COLO668 (cell line): ENCODE measurements at regions not wholly inside any gene's neighbourhood (a gene's known extent, or its start where the extent isn't known, plus 50 kb on each side); places are given as distances from the start of the nearest gene placed in this dataset.

Source experiments
- DNase-seq: peaks from one replicate; lab custom pipeline; 2025; ENCODE audit not compliant: unreplicated experiment; lab: John Stamatoyannopoulos, UW

DNA sequence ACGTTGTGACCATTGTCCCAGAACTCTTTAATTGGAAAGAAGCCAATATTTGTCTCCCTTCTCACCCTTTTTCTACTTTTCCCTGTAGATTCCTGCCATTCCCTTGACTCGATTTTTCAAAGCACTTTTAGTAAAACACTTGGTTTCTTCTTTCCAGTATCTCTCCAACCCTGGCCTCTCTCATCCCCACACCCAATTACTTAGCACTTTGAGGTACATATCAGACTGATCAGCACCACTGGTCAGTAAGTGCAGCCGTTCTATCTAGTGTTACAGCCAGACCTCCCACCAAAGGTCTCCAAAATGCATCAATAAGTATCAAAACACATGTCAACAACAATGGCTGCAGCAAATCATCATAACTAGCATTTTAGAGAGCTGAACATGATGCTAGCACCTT, 141.9 kb downstream of the BTG1 start:
- DNase-seq: no peak

DNA sequence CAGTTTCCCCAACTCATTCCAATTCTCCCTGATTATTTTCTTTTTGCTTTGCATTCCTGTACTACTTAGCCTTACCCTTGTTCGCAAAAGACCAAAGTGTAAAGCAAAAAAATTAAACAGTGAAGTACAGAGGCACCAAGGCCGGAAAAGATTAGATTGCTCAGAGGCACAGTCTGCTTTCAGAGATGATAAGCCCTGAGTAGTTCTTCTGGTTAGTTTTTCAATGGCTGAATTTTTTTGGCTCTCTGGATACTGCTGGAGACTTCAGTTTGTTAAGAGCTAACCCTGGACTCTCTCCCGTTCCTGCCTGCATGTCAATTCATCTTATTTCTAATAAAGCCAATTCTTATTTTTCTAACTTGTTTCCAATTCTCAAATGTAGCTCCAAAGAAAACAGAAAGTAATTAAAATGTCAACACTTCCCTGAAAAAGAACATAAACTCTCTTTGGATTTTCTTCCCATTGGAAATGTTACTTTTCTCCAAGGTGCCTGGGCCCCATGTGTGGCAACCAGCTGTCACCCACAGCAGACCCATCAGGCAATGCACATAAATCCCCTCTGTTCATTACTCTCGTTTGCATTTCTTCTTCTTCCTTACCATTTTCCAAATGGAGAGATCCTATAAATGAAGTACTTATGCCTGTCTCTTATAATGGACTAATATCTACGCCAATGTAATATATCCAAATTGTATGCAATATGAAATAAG, 142.8 kb downstream of the BTG1 start:
- DNase-seq: no peak

DNA sequence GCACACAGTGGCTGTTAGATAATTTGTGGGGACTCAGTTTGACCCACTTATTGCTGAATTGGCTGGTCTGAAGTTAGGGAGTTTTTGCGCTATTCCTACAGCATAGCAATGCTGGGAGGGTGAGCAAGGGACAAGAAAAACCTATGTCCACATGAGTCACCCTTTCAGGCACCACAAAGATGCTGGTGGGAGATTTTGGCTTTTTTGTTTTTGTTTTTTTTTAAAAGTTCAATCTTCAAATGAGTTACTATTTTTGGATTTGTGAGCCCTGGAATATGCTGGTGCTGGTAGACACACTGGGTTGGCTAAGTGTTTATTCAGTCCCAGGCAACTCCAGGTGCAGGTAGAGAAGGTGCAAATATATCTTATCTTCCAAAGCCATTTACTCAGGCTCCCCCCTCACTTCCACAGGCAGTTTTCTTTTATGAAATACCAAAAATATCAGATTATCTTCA, 143.4 kb downstream of the BTG1 start:
- no peak for DNase-seq

DNA sequence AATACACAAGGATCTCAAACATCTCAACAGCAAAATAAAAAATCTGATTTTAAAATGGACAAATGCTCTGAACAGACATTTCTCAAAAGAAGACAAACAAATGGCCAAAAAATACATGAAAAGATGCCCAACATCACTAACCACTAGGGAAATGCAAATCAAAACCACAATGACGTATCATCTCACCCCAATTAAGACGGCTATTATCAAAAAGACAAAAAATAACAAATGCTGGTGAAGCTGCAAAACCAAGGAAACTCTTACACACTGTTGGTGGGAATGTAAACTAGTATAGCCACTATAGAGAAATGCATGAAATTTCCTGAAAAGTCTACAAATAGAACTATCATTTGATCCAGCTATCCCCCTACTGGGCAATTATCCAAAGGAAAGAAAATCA, 145.0 kb downstream of the BTG1 start:
- DNase-seq: no peak

DNA sequence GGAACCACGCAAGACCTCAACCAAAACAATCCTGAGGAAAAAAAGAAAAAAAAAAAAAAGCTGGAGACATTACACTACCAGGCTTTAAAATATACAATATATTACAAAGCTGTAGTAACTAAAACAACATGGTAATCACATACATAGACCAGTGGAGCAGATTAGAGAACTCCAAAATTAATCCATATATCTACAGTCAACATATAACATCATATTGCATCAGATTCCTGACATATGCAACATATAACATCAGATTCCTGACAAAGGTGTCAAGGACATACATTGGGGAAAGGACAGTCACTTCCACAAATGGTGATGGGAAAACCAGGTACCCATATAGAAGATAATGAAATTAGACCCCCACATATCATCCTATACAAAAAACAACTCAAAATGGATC, 145.8 kb downstream of the BTG1 start:
- DNase-seq: no peak

DNA sequence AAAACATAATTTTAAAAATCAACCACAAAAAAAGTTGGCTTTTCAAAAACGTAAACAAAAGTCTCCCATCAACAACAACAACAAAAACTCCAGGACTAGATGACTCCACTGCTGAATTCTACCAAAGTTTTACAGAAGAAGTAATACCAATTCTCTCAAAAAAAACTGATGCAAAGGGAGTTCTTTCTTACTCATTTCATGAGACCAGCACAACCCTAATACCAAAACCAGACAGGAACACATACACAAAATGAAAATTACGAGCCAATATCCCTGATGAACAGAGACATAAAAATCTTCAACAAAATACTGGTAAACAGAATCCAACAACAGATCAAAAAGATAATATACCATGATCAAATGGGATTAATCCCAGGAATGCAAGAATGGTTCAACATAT, 147.3 kb downstream of the BTG1 start:
- no peak for DNase-seq

DNA sequence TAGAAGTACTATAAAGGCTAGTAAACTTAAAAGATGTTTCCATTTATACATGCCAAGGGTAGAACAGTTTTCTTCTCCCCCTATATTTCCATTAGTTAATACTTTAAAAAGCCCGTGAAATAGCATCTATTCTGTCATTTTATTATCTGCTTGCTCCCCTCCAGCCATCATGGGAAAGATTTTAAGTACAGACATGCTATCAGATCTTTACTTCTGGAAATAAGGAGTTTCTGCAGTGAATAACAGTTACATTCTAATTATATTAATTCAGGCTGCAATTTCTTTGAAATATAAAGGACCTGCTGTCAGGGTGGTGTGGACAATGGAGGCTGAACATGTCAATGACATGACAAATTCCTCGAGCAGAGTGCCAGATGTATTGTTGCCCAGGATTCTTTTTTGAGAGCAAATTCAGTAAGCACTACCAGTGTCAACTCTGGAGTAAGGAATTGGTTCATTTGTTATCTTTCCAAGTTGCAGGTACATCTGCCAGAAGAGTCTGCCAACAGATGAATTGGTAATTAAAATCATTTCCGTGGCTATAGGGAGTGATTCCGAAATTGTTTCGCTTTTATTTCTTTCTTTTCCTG, 151.3 kb downstream of the BTG1 start:
- no peak for DNase-seq

DNA sequence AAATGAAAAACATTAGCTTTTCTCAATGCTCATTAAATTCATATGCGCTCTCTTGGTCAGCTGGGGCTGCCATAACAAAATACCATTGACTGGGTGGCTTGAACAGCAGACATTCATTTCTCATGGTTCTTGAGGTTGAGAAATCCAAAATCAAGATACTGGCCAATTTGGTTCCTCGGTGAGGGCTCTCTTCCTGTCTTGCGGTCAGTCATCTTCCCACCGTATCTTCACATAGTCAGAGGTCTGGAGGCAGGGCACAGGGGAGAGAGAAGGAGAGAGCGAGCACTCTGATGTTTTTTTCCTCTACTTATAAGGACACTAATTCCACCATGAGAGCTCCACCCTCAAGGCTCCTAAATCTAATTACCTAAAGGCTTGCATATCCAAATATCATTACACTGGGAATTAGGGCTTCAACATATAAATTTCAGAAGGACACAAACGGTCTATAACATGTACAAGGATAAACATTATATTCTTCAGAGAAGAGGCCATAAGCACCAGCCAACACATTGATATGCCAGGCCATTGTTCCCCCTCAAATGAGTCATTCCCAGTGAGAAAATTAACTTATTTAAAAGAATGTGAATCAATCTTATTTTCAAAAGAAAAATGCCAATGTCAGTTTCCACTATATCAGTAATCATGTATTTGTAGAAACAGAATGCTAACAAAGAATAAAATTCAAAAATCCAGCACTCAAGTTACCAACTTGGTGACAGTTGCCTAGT, 152.2 kb downstream of the BTG1 start:
- no peak for DNase-seq

DNA sequence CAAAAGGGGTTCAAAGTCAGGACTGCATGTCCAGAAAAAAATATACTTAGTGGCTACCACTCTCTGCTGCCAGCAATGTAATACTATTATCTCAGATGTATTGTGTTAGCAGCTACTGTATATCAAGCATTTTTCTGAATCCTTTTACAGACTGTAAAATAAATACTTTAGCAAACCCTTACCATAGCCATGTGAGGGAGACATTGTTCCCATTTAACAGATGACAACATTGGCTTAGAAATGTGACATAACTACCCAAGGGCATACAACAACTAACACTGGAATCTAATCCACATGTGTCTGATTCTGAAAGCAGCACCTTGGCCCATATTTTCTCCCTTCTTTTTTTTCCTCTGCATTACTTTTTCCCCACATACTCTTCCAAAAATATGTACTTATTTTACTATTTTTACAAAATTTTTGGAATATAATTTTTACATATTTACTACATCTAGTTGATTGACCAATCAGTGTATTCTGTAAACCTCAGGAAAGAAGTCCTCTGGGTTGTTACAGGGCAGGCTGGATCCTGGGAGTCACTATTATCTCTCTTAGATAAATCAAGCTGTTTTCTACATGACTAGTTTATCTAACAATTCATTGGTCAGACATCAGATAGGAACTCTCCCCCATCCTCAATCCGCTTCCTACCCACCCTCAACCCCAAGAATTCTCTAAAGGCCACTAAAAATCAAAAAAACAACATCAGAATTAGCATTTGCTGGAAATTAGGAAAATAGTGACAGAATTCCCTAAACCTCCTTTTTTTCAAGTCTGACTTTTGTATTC, 154.1 kb downstream of the BTG1 start:
- no peak for DNase-seq

DNA sequence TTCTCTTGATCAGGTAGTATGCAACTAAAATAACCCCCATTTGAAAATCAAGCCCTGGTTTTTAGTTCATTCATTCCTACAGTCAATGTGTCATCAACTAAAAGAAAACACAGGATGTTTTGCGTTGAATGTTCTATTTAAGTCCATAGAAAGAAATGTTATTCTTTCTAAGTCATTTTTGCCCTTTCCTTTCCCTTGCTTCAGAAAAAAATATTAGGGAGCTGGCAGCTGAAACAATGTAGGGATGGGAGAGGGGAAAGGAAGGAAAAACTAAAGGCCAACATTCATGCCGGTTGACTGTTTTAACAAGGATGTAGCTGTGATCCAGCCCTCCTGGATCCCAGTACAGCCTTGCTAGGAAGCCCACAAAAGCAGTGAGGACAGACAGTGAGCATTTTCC, 155.1 kb downstream of the BTG1 start:
- no peak for DNase-seq

DNA sequence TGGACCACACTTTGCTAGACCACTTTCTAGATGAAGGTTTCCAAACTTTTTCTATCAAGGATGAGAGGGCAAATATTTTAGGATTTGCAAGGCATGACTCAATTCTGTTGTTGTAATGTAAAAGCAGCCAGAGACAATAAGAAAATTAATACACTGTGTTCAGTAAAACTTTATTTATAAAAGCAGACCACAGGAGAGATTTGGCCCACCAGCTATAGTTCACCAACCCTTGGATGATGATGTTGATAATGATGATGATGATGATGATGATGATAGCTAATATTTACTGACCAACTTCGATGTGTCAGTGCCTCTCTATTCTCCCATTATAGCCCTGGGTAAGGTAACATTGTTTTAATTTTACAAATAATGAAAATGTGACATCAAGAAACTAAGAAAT, 156.5 kb downstream of the BTG1 start:
- DNase-seq: no peak

DNA sequence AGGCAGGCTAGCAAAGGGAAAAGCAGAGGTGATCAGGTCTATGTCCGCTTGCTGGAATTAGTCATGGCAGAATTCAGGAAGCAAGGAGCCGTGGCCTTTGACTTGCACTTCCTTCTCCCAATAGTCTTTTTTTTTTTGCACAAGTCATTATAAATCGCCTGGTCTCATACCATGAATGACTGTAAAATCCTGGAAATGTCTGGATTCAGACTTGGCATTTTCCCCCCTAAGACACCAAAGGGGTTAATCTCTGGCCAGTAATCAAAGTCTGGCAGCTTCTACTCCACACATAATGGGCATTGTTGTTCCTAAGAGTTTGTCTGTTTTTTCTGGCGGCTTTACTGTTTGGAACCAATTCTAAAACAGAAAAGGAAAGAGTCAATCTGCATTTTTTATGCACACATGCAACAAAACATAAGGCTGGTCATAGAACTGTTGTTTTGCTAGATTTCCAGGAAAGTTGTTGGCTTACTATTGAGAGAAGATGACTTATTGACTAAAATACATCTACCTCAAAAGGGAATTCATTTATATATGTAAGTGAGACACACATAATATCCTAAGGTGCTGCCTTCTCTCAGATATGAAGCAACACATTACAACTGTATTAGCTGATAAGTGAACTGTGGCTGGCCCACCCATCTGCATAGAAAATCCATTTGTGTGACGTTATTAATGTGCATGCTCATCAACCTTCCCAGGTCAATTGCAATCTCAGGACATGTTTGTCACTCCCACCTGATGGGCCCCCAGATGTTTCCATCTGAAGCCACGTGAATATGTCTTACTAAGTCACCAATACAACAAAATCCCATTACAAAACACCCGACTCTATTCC, 157.3 kb downstream of the BTG1 start:
- no peak for DNase-seq

DNA sequence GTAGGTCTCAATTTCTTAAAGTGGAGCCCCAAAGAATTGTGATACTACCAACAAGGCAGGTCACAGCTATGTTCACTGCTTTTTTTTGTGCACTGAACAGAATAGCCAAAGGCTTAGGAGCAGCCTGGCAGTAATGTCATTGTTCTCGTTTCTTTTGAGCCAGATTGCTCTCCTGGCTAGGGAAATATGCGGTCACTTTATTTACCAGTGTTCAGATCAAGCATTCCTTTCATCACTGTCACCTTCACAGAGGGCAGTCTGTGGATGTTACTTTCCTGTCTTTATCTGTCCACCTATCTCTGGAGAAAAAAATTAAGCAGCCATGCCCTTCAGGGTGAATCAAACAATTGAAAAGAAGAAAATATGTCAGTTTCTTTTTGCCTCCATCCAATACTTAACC, 159.6 kb downstream of the BTG1 start:
- DNase-seq: no peak

DNA sequence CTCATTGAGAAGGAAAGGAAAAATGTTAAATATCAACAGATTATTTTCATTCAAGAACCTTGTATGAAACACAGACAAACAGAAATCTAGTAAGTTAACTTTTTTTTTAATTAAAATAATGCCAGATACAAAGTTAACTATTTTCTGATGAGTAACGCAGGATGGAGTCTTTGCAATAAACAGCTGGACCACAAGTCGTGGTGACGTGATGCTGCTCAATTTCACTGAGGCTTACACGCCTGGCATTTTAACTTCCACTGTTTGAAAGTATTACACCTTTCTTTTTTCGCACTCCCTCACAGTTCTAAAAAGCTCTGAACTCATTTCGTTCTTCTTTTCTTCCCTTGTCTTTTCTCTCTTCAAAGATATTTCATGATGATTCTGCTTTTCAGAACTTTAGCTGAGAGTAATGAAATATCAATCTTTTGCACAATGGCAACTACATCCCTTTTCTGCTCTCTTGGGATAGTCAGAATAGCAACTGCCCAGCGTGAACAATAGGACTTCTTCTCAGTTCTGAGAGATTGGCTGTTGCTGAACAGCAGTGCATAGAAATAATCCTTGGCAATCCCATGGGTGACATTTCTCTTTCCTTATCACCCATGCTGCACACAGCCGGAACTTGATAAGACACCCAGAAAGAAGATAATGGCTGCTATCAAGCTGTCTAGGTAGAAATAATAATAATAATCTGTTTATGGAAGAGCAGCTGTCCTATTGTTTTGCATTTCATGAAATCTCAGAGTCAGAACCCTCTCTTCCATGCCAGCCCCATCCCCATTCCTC, 160.5 kb downstream of the BTG1 start:
- no peak for DNase-seq

DNA sequence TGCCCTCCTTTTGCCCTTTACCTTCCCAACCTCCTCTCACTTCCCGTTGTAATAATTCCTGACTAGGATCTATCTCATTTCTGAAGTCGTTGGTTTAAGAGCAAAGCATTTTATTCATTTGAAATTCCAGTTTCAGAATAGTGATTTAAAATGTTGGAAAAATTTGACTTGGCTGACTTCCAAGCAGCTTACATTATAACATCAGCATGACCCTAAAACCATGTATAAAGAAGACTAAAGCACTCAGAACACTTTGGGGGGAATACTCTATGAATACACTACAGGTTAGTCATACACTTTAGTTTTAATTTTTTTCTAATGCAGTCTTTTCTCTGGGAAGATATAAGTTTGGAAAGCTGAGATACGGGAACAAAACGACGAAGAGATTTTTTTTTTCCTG, 161.1 kb downstream of the BTG1 start:
- no peak for DNase-seq

DNA sequence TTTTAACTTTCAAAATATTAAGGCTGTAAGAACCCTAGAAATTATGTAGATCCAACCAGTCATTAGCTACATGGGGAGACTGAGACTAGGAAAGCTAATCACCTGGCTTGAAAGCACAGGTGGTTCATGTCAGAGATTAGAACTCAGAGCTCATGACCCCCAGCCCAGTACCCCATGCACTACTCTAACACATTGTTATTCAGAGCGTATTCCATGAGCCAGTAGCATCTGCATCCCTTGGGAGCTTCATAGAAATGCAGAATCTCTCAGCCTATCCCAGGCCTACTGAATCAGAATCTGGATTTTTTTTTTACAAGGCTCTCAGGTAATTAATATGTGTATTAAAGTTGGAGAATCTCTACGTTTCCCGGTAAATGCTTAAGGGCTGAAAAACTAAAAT, 161.7 kb downstream of the BTG1 start:
- DNase-seq: no peak

DNA sequence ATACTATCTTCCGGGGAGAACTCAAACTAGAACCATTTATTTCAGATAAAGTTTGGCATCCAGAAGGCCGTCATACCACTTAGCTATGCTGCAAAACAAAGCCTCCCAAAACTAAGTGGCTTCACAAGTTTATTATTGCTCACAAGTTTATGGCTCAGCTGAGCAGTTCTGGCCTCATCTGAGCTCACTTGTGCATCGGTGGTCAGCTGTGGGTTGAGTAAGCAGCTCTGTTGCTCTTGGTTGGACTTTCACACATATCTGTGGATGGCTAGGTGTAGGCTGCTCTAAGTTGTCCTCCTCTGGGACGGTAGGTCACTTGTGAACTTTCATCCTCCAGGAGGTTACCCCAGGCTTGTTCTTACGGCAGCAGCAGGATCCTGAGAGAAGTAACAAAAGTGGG, 162.7 kb downstream of the BTG1 start:
- no peak for DNase-seq

DNA sequence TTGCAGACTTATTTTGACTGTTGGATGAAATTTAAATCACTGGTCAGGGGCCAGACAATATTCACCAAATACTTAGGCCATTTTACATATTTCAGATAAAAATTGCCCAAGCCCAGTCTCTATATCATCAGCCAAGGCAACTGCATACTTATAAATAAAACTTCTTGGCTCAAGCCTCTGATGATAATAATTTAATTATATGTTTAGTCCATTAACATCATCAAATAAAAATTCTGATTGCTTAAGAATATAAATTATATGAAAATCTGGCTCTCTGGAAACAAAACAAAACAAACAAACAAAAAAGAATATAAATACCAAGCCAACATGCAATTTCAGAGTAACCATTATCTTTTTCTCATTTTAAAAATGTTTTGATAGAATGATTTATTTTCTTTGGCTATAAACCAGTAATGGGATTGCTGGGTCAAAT, 165.2 kb downstream of the BTG1 start:
- no peak for DNase-seq

DNA sequence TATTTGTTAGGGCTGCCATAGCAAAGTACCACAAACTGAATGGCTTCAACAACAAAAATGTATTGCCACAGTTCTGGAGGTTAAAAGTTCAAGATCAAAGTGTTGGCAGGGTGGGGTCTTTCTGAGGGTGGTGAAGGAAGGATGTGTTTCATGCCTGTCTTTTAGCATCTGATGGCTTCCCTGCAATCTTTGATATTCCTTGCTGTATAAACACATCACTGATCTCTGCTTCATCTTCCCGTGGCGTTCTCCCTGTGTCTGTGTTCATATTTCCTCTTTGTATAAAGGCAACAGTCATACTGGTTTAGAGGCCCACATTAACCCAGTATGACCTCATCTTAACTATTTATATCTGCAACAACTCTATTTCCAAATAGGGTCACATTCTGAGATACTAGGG, 167.5 kb downstream of the BTG1 start:
- DNase-seq: no peak

DNA sequence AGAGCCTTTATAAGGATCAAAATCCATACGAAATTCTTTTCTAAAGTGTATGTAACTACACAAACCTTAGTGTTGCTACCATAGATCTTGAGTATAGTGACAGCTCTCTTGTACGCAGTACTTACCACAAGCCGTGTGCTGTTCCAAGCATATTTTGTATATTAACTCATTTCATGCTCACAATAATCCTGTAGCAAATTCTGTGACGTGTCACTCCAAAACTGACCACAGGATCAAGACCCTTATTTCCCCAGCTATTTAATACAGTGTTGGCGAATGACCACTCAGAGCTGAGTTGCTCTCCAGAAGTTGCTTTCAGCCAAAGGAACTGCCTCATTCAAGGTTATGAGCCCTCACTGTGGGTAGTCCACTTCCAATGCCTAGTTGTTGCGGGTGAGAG, 169.8 kb downstream of the BTG1 start:
- no peak for DNase-seq
